Endothelial cell of umbilical vein (primary cell): ENCODE measurements at regions not wholly inside any gene's neighbourhood (a gene's known extent, or its start where the extent isn't known, plus 50 kb on each side); places are given as distances from the start of the nearest gene placed in this dataset.

Experiments
- BruUV-seq: library from RNA; stranded (reverse); fragments of 400-500 nt; replicated peaks from 2 replicates; lab custom pipeline; 2021; lab: Mats Ljungman, UMichigan
- CTCF ChIA-PET: fragments of 300-600, 350-600 bp; sonication (Branson Sonifier 250); formaldehyde crosslinking; loops from one replicate; lab custom pipeline; 2021; ENCODE audit warnings: antibody characterized with exemption, inconsistent platforms; lab: Charles Lee
- POLR2A ChIA-PET: fragments of 300-600, 350-600 bp; sonication (Branson Sonifier 250); formaldehyde crosslinking; loops from one replicate; lab custom pipeline; 2021; ENCODE audit warnings: antibody characterized with exemption, inconsistent platforms; lab: Charles Lee
- DNase-seq: peaks from one replicate; pipeline ENCODE4 v3.0.0-alpha.2; 2011; ENCODE audit warnings: low read depth, low spot score
- FAIRE-seq: peaks from 2 replicates; lab custom pipeline; 2011; peaks lifted over from hg19 to GRCh38; lab: Jason Lieb, UNC
- H2AFZ ChIP-seq: 2 replicates; pipeline ENCODE4 v1.6.0; 2012; ENCODE audit warnings: low read depth, low read length, control low read depth, inconsistent platforms
- H3K27ac ChIP-seq: 2 replicates; pipeline ENCODE4 v1.5.1; 2011; ENCODE audit warnings: low read depth, mild to moderate bottlenecking, control low read depth, low read length, moderate library complexity; ENCODE audit not compliant: insufficient read depth
- H3K27me3 ChIP-seq, 2 experiments: 2 replicates each; pipeline versions ENCODE4 v1.6.0 to v1.6.1; 2011; ENCODE audit warnings: low read length in 2 of 2, mixed read lengths in 1 of 2; ENCODE audit not compliant: control insufficient read depth in 2 of 2, insufficient read depth in 2 of 2
- H3K36me3 ChIP-seq, 2 experiments: 2 replicates in 1 of 2; 3 replicates in 1 of 2; pipeline ENCODE4 v1.5.1; 2011; ENCODE audit warnings: low read length in 2 of 2, mild to moderate bottlenecking in 1 of 2, moderate library complexity in 1 of 2; ENCODE audit not compliant: control insufficient read depth in 2 of 2, insufficient read depth in 2 of 2; ENCODE audit errors: extremely low read depth in 1 of 2
- H3K4me1 ChIP-seq: 3 replicates; pipeline ENCODE4 v1.5.1; 2011; ENCODE audit warnings: mild to moderate bottlenecking, low read length; ENCODE audit not compliant: control insufficient read depth, insufficient read depth; ENCODE audit errors: extremely low read depth
- H3K4me2 ChIP-seq: 2 replicates; pipeline ENCODE4 v1.6.1; 2011; ENCODE audit warnings: low read length, control low read depth, mixed read lengths; ENCODE audit not compliant: insufficient read depth
- H3K4me3 ChIP-seq, 3 experiments: fragments of 200-600 bp in 1 of 3; sonication (generic), shearing (Covaris generic) in 1 of 3; replicated peaks in 1 of 3; 2 replicates each; pipeline ENCODE4 v1.5.1; 2011 to 2016; ENCODE audit warnings: control low read depth in 3 of 3, low read length in 3 of 3, mild to moderate bottlenecking in 2 of 3, inconsistent platforms in 1 of 3, low read depth in 1 of 3, moderate library complexity in 1 of 3; ENCODE audit not compliant: insufficient read depth in 1 of 3
- H3K79me2 ChIP-seq: 2 replicates; pipeline ENCODE4 v1.6.0; 2012; ENCODE audit warnings: low read length, inconsistent platforms; ENCODE audit not compliant: control insufficient read depth, insufficient read depth
- H3K9ac ChIP-seq: replicated peaks from 2 replicates; pipeline ENCODE3; 2011; ENCODE audit warnings: low read length, control low read depth; ENCODE audit not compliant: insufficient read depth; ENCODE audit errors: extremely low read depth
- H3K9me1 ChIP-seq: replicated peaks from 3 replicates; pipeline ENCODE4 v1.6.0; 2011; ENCODE audit warnings: mild to moderate bottlenecking, low read length; ENCODE audit not compliant: control insufficient read depth, insufficient read depth; ENCODE audit errors: extremely low read depth
- H3K9me3 ChIP-seq: replicated peaks from 2 replicates; pipeline ENCODE4 v1.5.1; 2012; ENCODE audit warnings: low read length, inconsistent platforms; ENCODE audit not compliant: control insufficient read depth, insufficient read depth
- H4K20me1 ChIP-seq: replicated peaks from 2 replicates; pipeline ENCODE3; 2011; ENCODE audit warnings: mild to moderate bottlenecking, low read length; ENCODE audit not compliant: control insufficient read depth, insufficient read depth; ENCODE audit errors: extremely low read depth
- EZH2 ChIP-seq: IDR thresholded peaks from 2 replicates; pipeline ENCODE4 v1.6.1; 2012; ENCODE audit warnings: borderline replicate concordance, low read depth, mild to moderate bottlenecking, moderate library complexity, low read length, inconsistent platforms; ENCODE audit not compliant: severe bottlenecking
- FOS ChIP-seq: IDR thresholded peaks from 2 replicates; pipeline ENCODE4 v1.6.1; 2011; ENCODE audit warnings: mild to moderate bottlenecking, low read length, moderate library complexity, borderline replicate concordance; ENCODE audit not compliant: insufficient read depth
- GATA2 ChIP-seq: IDR thresholded peaks from 2 replicates; pipeline ENCODE4 v1.7.0; 2011; ENCODE audit warnings: low read depth, mild to moderate bottlenecking, moderate library complexity, mixed read lengths, low read length; ENCODE audit not compliant: insufficient read length, insufficient read depth
- JUN ChIP-seq: IDR thresholded peaks from 2 replicates; pipeline ENCODE4 v1.6.1; 2011; ENCODE audit warnings: borderline replicate concordance, low read depth; ENCODE audit not compliant: insufficient read length, insufficient read depth
- MAX ChIP-seq: IDR thresholded peaks from 2 replicates; pipeline ENCODE4 v1.6.1; 2011; ENCODE audit not compliant: insufficient read depth, insufficient read length
- MYC ChIP-seq: IDR thresholded peaks from one replicate; pipeline ENCODE4 v1.6.1; 2011; ENCODE audit warnings: mild to moderate bottlenecking, low read depth, low read length
- POLR2A ChIP-seq: IDR thresholded peaks from 2 replicates; pipeline ENCODE4 v1.6.1; 2012; ENCODE audit warnings: low read depth, mild to moderate bottlenecking, control low read depth, low read length
- POLR2AphosphoS5 ChIP-seq: IDR thresholded peaks from 2 replicates; pipeline ENCODE4 v1.6.1; 2012; ENCODE audit warnings: low read depth, mild to moderate bottlenecking, control low read depth, low read length, moderate library complexity; ENCODE audit not compliant: insufficient read depth
- dilution Hi-C: fragments of 300-500 bp; cut with MboI; formaldehyde crosslinking; loops from one replicate; pipeline ENCODE4 v1.15.0; 2019; ENCODE audit warnings: low sequenced_read_pairs; ENCODE audit not compliant: extremely low pct_ligation_motif_present
- intact Hi-C: fragments of 100-400 bp; cut with micrococcal nuclease; formaldehyde crosslinking; loops from one replicate; pipeline ENCODE4 v1.10.0; 2022
- TF ChIP-seq, protein P1 (sequence below), 2 donors: IDR thresholded peaks; 1 replicate in 1 of 2; 2 replicates in 1 of 2; pipeline ENCODE4 v1.5.1; 2011; ENCODE audit warnings: low read length in 2 of 2, mild to moderate bottlenecking in 2 of 2, moderate library complexity in 2 of 2, control low read depth in 1 of 2, inconsistent platforms in 1 of 2, low read depth in 1 of 2; ENCODE audit not compliant: insufficient read depth in 1 of 2; ENCODE audit errors: extremely low read depth in 1 of 2

DNA sequence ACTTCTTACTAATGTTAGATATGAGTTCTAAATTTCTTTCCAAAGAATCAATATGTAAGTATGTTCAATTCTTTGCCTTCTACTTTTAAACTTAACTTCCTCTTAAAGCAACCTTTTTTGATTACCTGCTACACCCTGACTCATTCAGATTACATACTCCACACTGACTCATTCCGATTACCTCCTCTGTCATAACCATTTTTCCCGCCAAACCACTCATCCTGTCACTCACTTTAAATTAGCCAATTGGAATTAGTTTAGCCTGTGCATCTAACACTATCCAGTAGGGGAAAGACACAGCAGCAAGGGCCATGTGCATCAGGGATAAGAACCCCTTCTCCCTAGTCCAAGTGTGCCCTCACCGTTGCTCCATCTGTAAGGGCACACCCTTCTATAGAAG is 815.5 kb downstream of the BRINP3 start:
- BruUV-seq: no TSS peak
- Histone ChIP-seq H3K9me1 (no peaks in the 10 kb centered on the region), H3K4me3 (no peak overlapping the region), H2AFZ (no peak overlapping the region), H3K9ac (no peak overlapping the region), H4K20me1 (no peaks in the 10 kb centered on the region), H3K4me2 (no peak overlapping the region), H3K79me2 (no peaks in the 10 kb centered on the region), H3K4me1 (no peaks in the 10 kb centered on the region), H3K36me3 (no peaks in the 10 kb centered on the region), H3K27me3 (no peaks in the 10 kb centered on the region), H3K27ac (no peak overlapping the region), H3K9me3 (no peaks in the 10 kb centered on the region)
- dilution Hi-C loops: no loop called here
- intact Hi-C loops: no loop called here
- ChIA-PET CTCF (no interaction called here), POLR2A (no interaction called here)
- DNase-seq: no peak
- no peak for FAIRE-seq
- TF ChIP-seq GATA2: no peak
- no peak for TF ChIP-seq EZH2
- TF ChIP-seq MAX: no peak
- TF ChIP-seq POLR2AphosphoS5: no peak
- no peak for TF ChIP-seq MYC
- no peak for TF ChIP-seq JUN
- TF ChIP-seq POLR2A: no peak
- TF ChIP-seq FOS: no peak
- TF ChIP-seq, protein P1, sequence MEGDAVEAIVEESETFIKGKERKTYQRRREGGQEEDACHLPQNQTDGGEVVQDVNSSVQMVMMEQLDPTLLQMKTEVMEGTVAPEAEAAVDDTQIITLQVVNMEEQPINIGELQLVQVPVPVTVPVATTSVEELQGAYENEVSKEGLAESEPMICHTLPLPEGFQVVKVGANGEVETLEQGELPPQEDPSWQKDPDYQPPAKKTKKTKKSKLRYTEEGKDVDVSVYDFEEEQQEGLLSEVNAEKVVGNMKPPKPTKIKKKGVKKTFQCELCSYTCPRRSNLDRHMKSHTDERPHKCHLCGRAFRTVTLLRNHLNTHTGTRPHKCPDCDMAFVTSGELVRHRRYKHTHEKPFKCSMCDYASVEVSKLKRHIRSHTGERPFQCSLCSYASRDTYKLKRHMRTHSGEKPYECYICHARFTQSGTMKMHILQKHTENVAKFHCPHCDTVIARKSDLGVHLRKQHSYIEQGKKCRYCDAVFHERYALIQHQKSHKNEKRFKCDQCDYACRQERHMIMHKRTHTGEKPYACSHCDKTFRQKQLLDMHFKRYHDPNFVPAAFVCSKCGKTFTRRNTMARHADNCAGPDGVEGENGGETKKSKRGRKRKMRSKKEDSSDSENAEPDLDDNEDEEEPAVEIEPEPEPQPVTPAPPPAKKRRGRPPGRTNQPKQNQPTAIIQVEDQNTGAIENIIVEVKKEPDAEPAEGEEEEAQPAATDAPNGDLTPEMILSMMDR (IDR thresholded peaks at IDR 0.05; ENCODE audit: extremely low read depth in 1 of 2, insufficient read depth in 1 of 2, low read depth in 1 of 2, low read length in 2 of 2): no peak
